ENCODE measurements at regions not wholly inside any gene's neighbourhood (a gene's known extent, or its start where the extent isn't known, plus 50 kb on each side); places are given as distances from the start of the nearest gene placed in this dataset.

GRCh38 chr1:164058198-164058597, 500.8 kb upstream of the PBX1 start:
- TF ChIP-seq CTCF (IDR thresholded peaks at IDR 0.05) (no peak), POLR2A (IDR thresholded peaks at IDR 0.05) (no peak)
- H3K27ac ChIP-seq = no peak overlapping the region
- no peaks in the 10 kb centered on the region for H3K9me3 ChIP-seq
- DNase-seq = no peak
- no peaks in the 10 kb centered on the region for H3K4me1 ChIP-seq
- intact Hi-C loops (cut with DNase I; ENCODE audit: low total_unique reads) = no loop called here
- H3K36me3 ChIP-seq = no peaks in the 10 kb centered on the region
- H3K4me3 ChIP-seq = no peak overlapping the region
- H3K27me3 ChIP-seq = no peaks in the 10 kb centered on the region

GRCh38 chr1:164061528-164061927, 497.5 kb upstream of the PBX1 start:
- TF ChIP-seq CTCF (IDR thresholded peaks at IDR 0.05) (no peak), POLR2A (IDR thresholded peaks at IDR 0.05) (no peak)
- no peak for DNase-seq
- H3K4me1 ChIP-seq = no peaks in the 10 kb centered on the region
- H3K36me3 ChIP-seq = no peaks in the 10 kb centered on the region
- H3K4me3 ChIP-seq = no peak overlapping the region
- H3K9me3 ChIP-seq = no peaks in the 10 kb centered on the region
- intact Hi-C loops (cut with DNase I; ENCODE audit: low total_unique reads) = no loop called here
- no peak overlapping the region for H3K27ac ChIP-seq
- H3K27me3 ChIP-seq = no peaks in the 10 kb centered on the region

- Histone ChIP-seq H3K27ac (no peak overlapping the region), H3K4me3 (no peak overlapping the region), H3K27me3 (no peaks in the 10 kb centered on the region), H3K9me3 (no peaks in the 10 kb centered on the region), H3K4me1 (no peaks in the 10 kb centered on the region), H3K36me3 (no peaks in the 10 kb centered on the region)
- TF ChIP-seq CTCF (IDR thresholded peaks at IDR 0.05) (no peak), POLR2A (IDR thresholded peaks at IDR 0.05) (no peak)
- no peak for DNase-seq
- intact Hi-C loops (cut with DNase I; ENCODE audit: low total_unique reads) = no loop called here
These were observed 494.5 kb upstream of the PBX1 start for GRCh38 chr1:164064501-164064900.

GRCh38 chr1:164071288-164071687, 487.7 kb upstream of the PBX1 start:
- no peaks in the 10 kb centered on the region for H3K4me1 ChIP-seq
- intact Hi-C loops (cut with DNase I; ENCODE audit: low total_unique reads) = no loop called here
- TF ChIP-seq CTCF (IDR thresholded peaks at IDR 0.05) = no peak
- no peak for TF ChIP-seq POLR2A (IDR thresholded peaks at IDR 0.05)
- no peak for DNase-seq
- peaks cover 0 to 9% of the 10 kb centered on the region in 2 donors for H3K9me3 ChIP-seq
- no peaks in the 10 kb centered on the region for H3K27me3 ChIP-seq
- H3K36me3 ChIP-seq = no peaks in the 10 kb centered on the region
- no peak overlapping the region for H3K27ac ChIP-seq
- no peak overlapping the region for H3K4me3 ChIP-seq

GRCh38 chr1:164086832-164087231, 472.2 kb upstream of the PBX1 start:
- H3K4me3 ChIP-seq = no peak overlapping the region
- H3K9me3 ChIP-seq = no peaks in the 10 kb centered on the region
- no peaks in the 10 kb centered on the region for H3K27me3 ChIP-seq
- TF ChIP-seq POLR2A (IDR thresholded peaks at IDR 0.05) = no peak
- TF ChIP-seq CTCF (IDR thresholded peaks at IDR 0.05) = no peak
- intact Hi-C loops (cut with DNase I; ENCODE audit: low total_unique reads) = no loop called here
- no peaks in the 10 kb centered on the region for H3K36me3 ChIP-seq
- no peak for DNase-seq
- no peak overlapping the region for H3K27ac ChIP-seq
- no peaks in the 10 kb centered on the region for H3K4me1 ChIP-seq
